ENCODE measurements at regions not wholly inside any gene's neighbourhood (a gene's known extent, or its start where the extent isn't known, plus 50 kb on each side); places are given as distances from the start of the nearest gene placed in this dataset.

GRCh38 chr3:70570584-70570983 is 258.1 kb upstream of the MDFIC2 start:
- TF ChIP-seq CTCF (IDR thresholded peaks at IDR 0.05) (no peak), POLR2A (IDR thresholded peaks at IDR 0.05) (no peak)

Measured in Peyer's patch (tissue), 4 donors.